GM12878 (cell line): ENCODE measurements at regions not wholly inside any gene's neighbourhood (a gene's known extent, or its start where the extent isn't known, plus 50 kb on each side); places are given as distances from the start of the nearest gene placed in this dataset.

Source experiments
- ATAC-seq: fragments of 200-7000 bp; cut with Tn5 transposase; 3 replicates; pipeline ENCODE4 v1.9.1; 2020; ENCODE audit warnings: mild to moderate bottlenecking, moderate library complexity
- BruUV-seq: library from RNA; stranded (reverse); fragments of 400-500 nt; replicated peaks from 2 replicates; lab custom pipeline; 2021; lab: Mats Ljungman, UMichigan
- CTCF ChIA-PET: fragments of 300-600 bp; sonication (Branson Sonifier 250); formaldehyde crosslinking; extraction: SDS; loops from one replicate; lab custom pipeline; 2021; ENCODE audit warnings: inconsistent platforms; lab: Yijun Ruan, JAX
- POLR2A ChIA-PET: fragments of 350-600 bp; formaldehyde crosslinking; extraction: SDS; loops from one replicate; lab custom pipeline; 2021; ENCODE audit warnings: inconsistent platforms; lab: Charles Lee
- RAD21 ChIA-PET: fragments of 300-600 bp; sonication (Branson Sonifier 250); formaldehyde crosslinking; loops from one replicate; lab custom pipeline; 2023; ENCODE audit warnings: antibody characterized with exemption; ENCODE audit not compliant: unreplicated experiment; lab: Charles Lee
- SMC1A ChIA-PET: fragments of 300-600 bp; sonication (Branson Sonifier 250); formaldehyde crosslinking; loops from one replicate; lab custom pipeline; 2023; ENCODE audit not compliant: unreplicated experiment, uncharacterized antibody; lab: Charles Lee
- DNase-seq: peaks from one replicate; pipeline ENCODE4 v3.0.0-alpha.2; 2011; ENCODE audit warnings: low read depth, low spot score
- FAIRE-seq: peaks from 3 replicates; lab custom pipeline; 2011; peaks lifted over from hg19 to GRCh38; lab: Jason Lieb, UNC
- H2AFZ ChIP-seq: 2 replicates; pipeline ENCODE4 v1.6.0; 2011; ENCODE audit warnings: low read depth, low read length, control low read depth; ENCODE audit not compliant: control insufficient read depth
- H3K27ac ChIP-seq: 2 replicates; pipeline ENCODE4 v1.5.1; 2011; ENCODE audit warnings: control low read depth; ENCODE audit not compliant: control insufficient read depth, insufficient read depth
- H3K27me3 ChIP-seq, 2 experiments: replicated peaks in 1 of 2; 2 replicates each; pipeline versions ENCODE4 v1.6.0 to v1.6.1; 2011; ENCODE audit warnings: low read length in 1 of 2; ENCODE audit not compliant: control insufficient read depth in 2 of 2, insufficient read depth in 2 of 2
- H3K36me3 ChIP-seq, 2 experiments: 2 replicates each; pipeline ENCODE4 v1.5.1; 2011; ENCODE audit warnings: low read length in 1 of 2; ENCODE audit not compliant: control insufficient read depth in 2 of 2, insufficient read depth in 2 of 2
- H3K4me1 ChIP-seq: 2 replicates; pipeline ENCODE4 v1.6.1; 2011; ENCODE audit warnings: mild to moderate bottlenecking, low read length, moderate library complexity, mixed read lengths; ENCODE audit not compliant: control insufficient read depth, insufficient read depth
- H3K4me2 ChIP-seq: 2 replicates; pipeline ENCODE4 v1.6.0; 2011; ENCODE audit warnings: control low read depth; ENCODE audit not compliant: control insufficient read depth, insufficient read depth
- H3K4me3 ChIP-seq: fragments of 200-600 bp; sonication (generic); 2 replicates; pipeline ENCODE4 v1.5.1; 2016
- H3K79me2 ChIP-seq: 2 replicates; pipeline ENCODE4 v1.6.0; 2011; ENCODE audit warnings: low read length; ENCODE audit not compliant: control insufficient read depth, insufficient read depth
- H3K9ac ChIP-seq: 2 replicates; pipeline ENCODE4 v1.8.0; 2011; ENCODE audit warnings: low read length, control low read depth, mixed read lengths; ENCODE audit not compliant: control insufficient read depth, insufficient read depth
- H3K9me3 ChIP-seq: replicated peaks from 3 replicates; pipeline ENCODE4 v1.5.1; 2011; ENCODE audit warnings: mild to moderate bottlenecking, low read length; ENCODE audit not compliant: control insufficient read depth, insufficient read depth
- H4K20me1 ChIP-seq: 2 replicates; pipeline ENCODE4 v1.6.0; 2011; ENCODE audit not compliant: control insufficient read depth, insufficient read depth
- BACH1 ChIP-seq: fragments of 450-650 bp; IDR thresholded peaks from 2 replicates; pipeline ENCODE4 v1.6.1; 2017; ENCODE audit warnings: mild to moderate bottlenecking, borderline replicate concordance
- BMI1 ChIP-seq: fragments of 450-650 bp; IDR thresholded peaks from 2 replicates; pipeline ENCODE4 v1.6.1; 2016; ENCODE audit warnings: mild to moderate bottlenecking, moderate library complexity, borderline replicate concordance
- CBX5 ChIP-seq: sonication (generic); IDR thresholded peaks from 2 replicates; pipeline ENCODE4 v1.6.1; 2016; ENCODE audit warnings: low read depth, moderate library complexity, mild to moderate bottlenecking, inconsistent platforms
- CREM ChIP-seq: IDR thresholded peaks from 2 replicates; pipeline ENCODE4 v1.6.1; 2014; ENCODE audit warnings: antibody characterized with exemption, low read depth
- IRF5 ChIP-seq: fragments of 450-650 bp; IDR thresholded peaks from 2 replicates; pipeline ENCODE4 v1.6.1; 2017; ENCODE audit warnings: borderline replicate concordance
- KAT2A ChIP-seq: conservative IDR thresholded peaks from 2 replicates; pipeline ENCODE4 v1.6.1; 2011; ENCODE audit warnings: low read depth, low read length; ENCODE audit not compliant: control insufficient read depth
- MEF2B ChIP-seq: fragments of 450-650 bp; IDR thresholded peaks from 2 replicates; pipeline ENCODE4 v1.6.1; 2018; ENCODE audit warnings: mild to moderate bottlenecking, moderate library complexity; ENCODE audit not compliant: partially characterized antibody, poor library complexity, severe bottlenecking
- MYC ChIP-seq: IDR thresholded peaks from 2 replicates; pipeline ENCODE4 v1.6.1; 2011; ENCODE audit warnings: mild to moderate bottlenecking, low read length, moderate library complexity, inconsistent platforms; ENCODE audit not compliant: insufficient read depth, insufficient replicate concordance, insufficient read length, severe bottlenecking
- NKRF ChIP-seq: fragments of 450-650 bp; conservative IDR thresholded peaks from 2 replicates; pipeline ENCODE4 v1.6.1; 2017; ENCODE audit warnings: mild to moderate bottlenecking, moderate library complexity
- PAX8 ChIP-seq: fragments of 450-650 bp; IDR thresholded peaks from 2 replicates; pipeline ENCODE4 v1.6.1; 2017; ENCODE audit warnings: mild to moderate bottlenecking, moderate library complexity
- RAD51 ChIP-seq: fragments of 450-650 bp; IDR thresholded peaks from 2 replicates; pipeline ENCODE4 v1.6.1; 2016; ENCODE audit warnings: moderate library complexity, mild to moderate bottlenecking, inconsistent platforms
- RELA ChIP-seq: fragments of 450-650 bp; IDR thresholded peaks from 2 replicates; pipeline ENCODE4 v1.8.0; 2014; ENCODE audit warnings: borderline replicate concordance; ENCODE audit not compliant: partially characterized antibody
- SIX5 ChIP-seq: IDR thresholded peaks from 2 replicates; pipeline ENCODE4 v1.6.1; 2011; ENCODE audit warnings: mild to moderate bottlenecking, low read depth, low read length, moderate library complexity; ENCODE audit not compliant: severe bottlenecking
- SMAD1 ChIP-seq: fragments of 450-650 bp; IDR thresholded peaks from 2 replicates; pipeline ENCODE4 v1.6.1; 2018; ENCODE audit warnings: mild to moderate bottlenecking, low read depth; ENCODE audit not compliant: partially characterized antibody
- TAF1 ChIP-seq: IDR thresholded peaks from 2 replicates; pipeline ENCODE4 v1.6.1; 2011; ENCODE audit warnings: mild to moderate bottlenecking, low read depth, low read length, borderline replicate concordance
- TBL1XR1 ChIP-seq: IDR thresholded peaks from 2 replicates; pipeline ENCODE4 v1.6.1; 2012; ENCODE audit warnings: low read depth, low read length, improper control_type of control experiment
- TCF3 ChIP-seq: IDR thresholded peaks from 2 replicates; pipeline ENCODE4 v1.6.1; 2012; ENCODE audit warnings: low read depth, mild to moderate bottlenecking, low read length, borderline replicate concordance; ENCODE audit not compliant: insufficient read depth
- YY1 ChIP-seq: IDR thresholded peaks from 2 replicates; pipeline ENCODE4 v1.6.1; 2011; ENCODE audit warnings: low read depth, mild to moderate bottlenecking, low read length
- ZNF207 ChIP-seq: fragments of 450-650 bp; IDR thresholded peaks from 2 replicates; pipeline ENCODE4 v1.6.1; 2014; ENCODE audit warnings: antibody characterized with exemption, mild to moderate bottlenecking, borderline replicate concordance
- WGBS: methylation state at CpG from one replicate; pipeline ENCODE4 v1.1.6; 2016; ENCODE audit warnings: low lambda C conversion rate; ENCODE audit not compliant: insufficient replicate concordance, insufficient coverage; ENCODE audit errors: missing lambda C conversion rate; 5-methylcytosine and 5-hydroxymethylcytosine counted together
- in situ Hi-C: fragments of 300-500 bp; cut with MboI; formaldehyde crosslinking; loops from 9 replicates; pipeline ENCODE4 v1.14.3; 2018; ENCODE audit warnings: mixed read lengths
- intact Hi-C: fragments of 100-400 bp; cut with micrococcal nuclease; formaldehyde crosslinking; loops from one replicate; pipeline ENCODE4 v1.14.2; 2022; ENCODE audit not compliant: unreplicated experiment
- TF ChIP-seq, protein P1 (sequence below): fragments of 450-650 bp; IDR thresholded peaks from 2 replicates; pipeline ENCODE4 v1.6.1; 2017; ENCODE audit warnings: low read depth, mild to moderate bottlenecking, moderate library complexity

- no peak for TF ChIP-seq SIX5
- no peak for TF ChIP-seq YY1
- TF ChIP-seq TAF1: no peak
- TF ChIP-seq IRF5: no peak
Measured at GRCh38 chr1:164953098-164953497, 394.1 kb downstream of the PBX1 start (continued).

DNA sequence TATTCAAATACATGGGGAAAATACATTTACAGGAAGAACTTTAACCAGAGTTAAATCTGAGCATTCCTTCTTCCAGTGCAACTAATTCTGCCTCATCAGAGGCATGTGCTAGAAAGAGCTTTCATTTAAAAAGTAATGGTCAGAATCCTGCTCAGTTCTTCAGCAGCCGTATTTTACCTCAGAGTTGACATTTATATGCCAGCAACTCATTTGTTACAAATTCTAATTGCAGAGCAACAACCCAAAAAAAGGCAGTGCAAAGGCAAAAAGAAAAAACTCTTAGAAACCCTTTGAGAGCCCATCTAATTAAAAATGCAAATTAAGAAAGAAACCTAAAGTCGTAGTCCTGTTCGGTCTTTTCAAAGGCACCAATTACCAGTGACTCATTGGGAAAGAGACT lies 392.5 kb downstream of the PBX1 start:
- Histone ChIP-seq H3K4me2 (no peak overlapping the region), H3K4me3 (no peak overlapping the region), H3K27ac (no peak overlapping the region), H3K27me3 (no peaks in the 10 kb centered on the region), H4K20me1 (no peaks in the 10 kb centered on the region), H2AFZ (no peak overlapping the region), H3K36me3 (no peaks in the 10 kb centered on the region), H3K9ac (no peak overlapping the region), H3K4me1 (no peaks in the 10 kb centered on the region), H3K9me3 (no peaks in the 10 kb centered on the region; the same call in 2 of the 3 replicates), H3K79me2 (no peaks in the 10 kb centered on the region)
- POLR2A ChIA-PET: no interaction called here
- TF ChIP-seq TBL1XR1 (no peak), RELA (no peak), RAD51 (no peak), MYC (no peak), ZNF207 (no peak), NKRF (no peak), KAT2A (no peak), MEF2B (no peak), BACH1 (no peak), TAF1 (no peak), CBX5 (no peak), SMAD1 (no peak), BMI1 (no peak), CREM (no peak), PAX8 (no peak), TCF3 (no peak)
- TF ChIP-seq, protein P1, sequence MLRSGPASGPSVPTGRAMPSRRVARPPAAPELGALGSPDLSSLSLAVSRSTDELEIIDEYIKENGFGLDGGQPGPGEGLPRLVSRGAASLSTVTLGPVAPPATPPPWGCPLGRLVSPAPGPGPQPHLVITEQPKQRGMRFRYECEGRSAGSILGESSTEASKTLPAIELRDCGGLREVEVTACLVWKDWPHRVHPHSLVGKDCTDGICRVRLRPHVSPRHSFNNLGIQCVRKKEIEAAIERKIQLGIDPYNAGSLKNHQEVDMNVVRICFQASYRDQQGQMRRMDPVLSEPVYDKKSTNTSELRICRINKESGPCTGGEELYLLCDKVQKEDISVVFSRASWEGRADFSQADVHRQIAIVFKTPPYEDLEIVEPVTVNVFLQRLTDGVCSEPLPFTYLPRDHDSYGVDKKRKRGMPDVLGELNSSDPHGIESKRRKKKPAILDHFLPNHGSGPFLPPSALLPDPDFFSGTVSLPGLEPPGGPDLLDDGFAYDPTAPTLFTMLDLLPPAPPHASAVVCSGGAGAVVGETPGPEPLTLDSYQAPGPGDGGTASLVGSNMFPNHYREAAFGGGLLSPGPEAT: no peak
- ATAC-seq (no peak), DNase-seq (no peak), FAIRE-seq (no peak)
- RAD21 ChIA-PET: no interaction called here
- 0% methylated on average over 3 of the region's 3 CpGs for WGBS
- in situ Hi-C loops (no loop called here), intact Hi-C loops (no loop called here)
- CTCF ChIA-PET: no interaction called here
- SMC1A ChIA-PET: no interaction called here
- no TSS peak for BruUV-seq
